GM12874 (cell line): ENCODE measurements at regions not wholly inside any gene's neighbourhood (a gene's known extent, or its start where the extent isn't known, plus 50 kb on each side); places are given as distances from the start of the nearest gene placed in this dataset.

Experiments
- CTCF ChIP-seq: IDR thresholded peaks from 2 replicates; pipeline ENCODE4 v1.5.1; 2011; ENCODE audit warnings: low read depth, mild to moderate bottlenecking, control low read depth, low read length, moderate library complexity; ENCODE audit not compliant: insufficient read depth

DNA sequence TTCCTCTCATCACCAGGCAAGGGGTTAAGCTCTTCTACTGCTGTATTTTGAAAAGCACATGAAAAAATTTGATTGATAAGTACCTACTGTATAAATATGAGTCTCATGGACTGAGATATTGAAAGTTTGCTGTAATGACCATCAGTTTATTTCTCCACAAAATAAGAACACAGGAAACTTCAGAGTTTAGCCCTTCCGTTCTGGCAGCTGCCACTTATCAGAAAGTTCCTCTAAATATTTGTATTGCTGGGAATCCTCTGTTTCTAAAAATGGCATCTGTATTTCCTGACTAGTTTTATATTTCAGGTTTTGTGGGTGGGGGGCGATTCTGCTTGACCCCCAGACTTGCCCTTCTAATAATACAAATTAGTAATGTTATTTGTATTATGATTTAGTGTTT lies 92.0 kb downstream of the LYZL2 start:
- no peak for TF ChIP-seq CTCF

- no peak for TF ChIP-seq CTCF
These were observed 93.0 kb downstream of the LYZL2 start for GRCh38 chr10:30536578-30536977.

DNA sequence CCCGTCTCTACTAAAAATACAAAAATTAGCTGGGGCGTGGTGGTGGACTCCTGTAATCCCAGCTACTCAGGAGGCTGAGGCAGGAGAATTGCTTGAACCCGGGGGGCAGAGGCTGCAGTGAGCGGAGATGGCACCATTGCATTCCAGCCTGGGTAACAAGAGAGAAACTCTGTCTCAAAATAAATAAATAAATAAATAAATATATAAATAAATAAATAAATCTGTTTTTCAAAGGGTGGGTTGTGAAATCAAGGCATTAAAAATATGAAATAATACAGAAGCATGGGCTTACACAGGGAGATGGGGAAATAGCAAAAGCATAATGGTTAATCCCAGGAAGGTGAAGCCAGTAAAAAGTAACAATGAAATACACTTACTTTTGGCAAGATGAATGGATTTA lies 93.9 kb downstream of the LYZL2 start:
- no peak for TF ChIP-seq CTCF

GRCh38 chr10:30534465-30535144 lies 94.9 kb downstream of the LYZL2 start:
- TF ChIP-seq CTCF, result peak; percentile 81

DNA sequence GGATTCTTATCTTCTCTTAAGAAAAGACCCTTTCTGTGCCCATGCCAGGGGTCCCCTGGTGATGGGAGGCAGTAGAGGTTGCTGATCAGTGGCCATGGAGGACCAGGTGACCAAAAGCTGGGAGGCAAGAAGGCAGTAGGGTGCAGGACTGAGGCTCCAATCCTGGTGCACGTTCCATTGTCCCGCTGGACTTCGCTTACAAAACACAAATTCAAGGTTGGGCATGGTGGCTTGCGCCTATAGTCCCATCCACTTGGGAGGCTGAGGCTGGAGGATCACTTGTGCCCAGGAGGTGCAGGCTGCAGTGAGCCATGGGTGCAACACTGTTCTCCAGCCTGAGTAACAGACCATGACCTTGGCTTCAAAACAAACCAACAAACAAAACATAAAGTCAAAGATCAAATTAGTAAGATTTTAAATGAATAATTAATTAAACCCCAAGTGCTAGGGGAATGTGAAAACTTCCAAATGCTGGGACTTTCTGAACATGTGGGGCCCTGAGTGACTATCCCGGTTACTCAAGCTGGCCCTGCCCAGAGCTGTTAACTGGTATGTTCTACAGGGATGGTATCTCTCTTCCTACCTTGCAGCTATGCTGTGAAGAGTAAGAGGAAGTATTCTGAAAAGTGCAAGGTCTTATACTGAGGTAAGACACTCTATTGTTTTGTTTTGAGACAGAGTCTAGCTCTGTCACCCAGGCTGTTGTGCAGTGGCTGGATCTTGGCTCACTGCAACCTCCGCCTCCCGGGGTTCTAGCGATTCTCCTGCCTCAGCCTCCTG lies 97.6 kb downstream of the LYZL2 start:
- TF ChIP-seq CTCF, result no peak

DNA sequence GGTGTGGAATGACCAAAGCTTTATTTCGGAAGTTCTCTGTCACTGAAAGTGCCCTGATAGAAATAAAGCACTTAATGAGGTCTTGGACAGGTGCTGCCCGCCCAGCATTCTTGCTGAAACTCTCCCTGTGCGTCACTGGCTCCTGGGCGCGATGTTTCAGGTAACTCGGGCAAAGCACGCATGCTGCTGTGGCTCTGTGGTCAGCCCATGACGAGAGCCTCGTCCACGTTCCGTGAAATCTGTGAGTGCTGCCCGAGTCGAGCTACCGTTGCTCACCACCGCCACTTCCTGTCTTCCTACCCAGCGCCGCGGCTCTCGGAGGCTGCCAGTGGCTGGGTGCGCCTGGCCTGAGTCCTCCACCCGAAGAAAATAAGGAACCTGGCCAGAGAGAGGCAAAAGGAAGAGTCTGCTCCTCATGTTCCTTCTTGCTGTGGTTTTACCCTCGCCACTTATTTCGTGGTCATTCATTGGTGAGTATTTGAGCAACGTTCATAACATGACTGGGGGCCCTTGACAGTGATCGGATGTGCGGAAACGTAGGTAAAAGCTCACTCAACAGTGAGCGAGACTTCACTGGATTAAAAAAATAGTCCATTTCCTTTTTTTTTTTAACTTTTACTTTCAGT lies 95.5 kb downstream of the MAP3K8 start:
- TF ChIP-seq CTCF, result no peak

- no peak for TF ChIP-seq CTCF
These were observed 94.4 kb downstream of the MAP3K8 start for GRCh38 chr10:30528429-30528786.
